Muscle of leg (tissue), 3 donors: ENCODE measurements at regions not wholly inside any gene's neighbourhood (a gene's known extent, or its start where the extent isn't known, plus 50 kb on each side); places are given as distances from the start of the nearest gene placed in this dataset.
"Not testable (repeated sequence)": the region's sequence is repeated elsewhere in the genome, so short reads cannot be mapped to it uniquely, and the experiment has no call there.

ENCODE experiments used
- DNase-seq: peaks from one replicate; pipeline ENCODE4 v3.0.0; 2013
- H3K27ac ChIP-seq: one replicate; pipeline ENCODE4 v1.5.1; 2013; ENCODE audit warnings: mild to moderate bottlenecking, low read length, control low read depth
- H3K27me3 ChIP-seq: one replicate; pipeline ENCODE4 v1.6.1; 2013; ENCODE audit warnings: low read length; ENCODE audit not compliant: control insufficient read depth, insufficient read depth
- H3K36me3 ChIP-seq: one replicate; pipeline ENCODE4 v1.6.1; 2013; ENCODE audit warnings: low read length; ENCODE audit not compliant: control insufficient read depth, insufficient read depth
- H3K4me1 ChIP-seq: one replicate; pipeline ENCODE4 v1.6.1; 2013; ENCODE audit warnings: low read length; ENCODE audit not compliant: control insufficient read depth, insufficient read depth
- H3K4me3 ChIP-seq: one replicate; pipeline ENCODE4 v1.5.1; 2013; ENCODE audit warnings: low read length, control low read depth
- H3K9me3 ChIP-seq: replicated peaks from 2 replicates; pipeline ENCODE4 v1.6.1; 2013; ENCODE audit warnings: low read depth, low read length; ENCODE audit not compliant: control insufficient read depth
- WGBS: methylation state at CpG from one replicate; pipeline ENCODE4 v1.1.5; 2013; ENCODE audit warnings: missing lambda C conversion rate; ENCODE audit not compliant: insufficient coverage; 5-methylcytosine and 5-hydroxymethylcytosine counted together

GRCh38 chr6:76214546-76214945 is 142.1 kb upstream of the IMPG1 start:
- Histone ChIP-seq H3K27me3 (no peaks in the 10 kb centered on the region), H3K4me3 (no peak overlapping the region), H3K9me3 (no peaks in the 10 kb centered on the region), H3K4me1 (no peaks in the 10 kb centered on the region), H3K36me3 (no peaks in the 10 kb centered on the region), H3K27ac (no peak overlapping the region)
- no peak for DNase-seq
- WGBS: no CpG with 5 or more reads among the region's 4 CpGs

GRCh38 chr6:76174722-76175121 is 102.3 kb upstream of the IMPG1 start:
- Histone ChIP-seq H3K9me3 (no peaks in the 10 kb centered on the region), H3K4me3 (no peak overlapping the region), H3K36me3 (no peaks in the 10 kb centered on the region), H3K4me1 (no peaks in the 10 kb centered on the region), H3K27ac (no peak overlapping the region), H3K27me3 (no peaks in the 10 kb centered on the region)
- no peak for DNase-seq
- WGBS: 50% methylated on average over 1 of the region's 1 CpG

- no peaks in the 10 kb centered on the region for H3K27me3 ChIP-seq
- H3K9me3 ChIP-seq: peaks cover 16% of the 10 kb centered on the region
- H3K27ac ChIP-seq: no peak overlapping the region
- WGBS: 100% methylated on average over 1 of the region's 1 CpG
- H3K4me1 ChIP-seq: no peaks in the 10 kb centered on the region
- no peak for DNase-seq
- no peak overlapping the region for H3K4me3 ChIP-seq
- no peaks in the 10 kb centered on the region for H3K36me3 ChIP-seq
These were observed 94.4 kb upstream of the IMPG1 start for GRCh38 chr6:76166874-76167273.

GRCh38 chr6:76166297-76166696 is 93.8 kb upstream of the IMPG1 start:
- H3K27me3 ChIP-seq: no peaks in the 10 kb centered on the region
- DNase-seq: no peak
- 76% methylated on average over 5 of the region's 6 CpGs for WGBS
- H3K9me3 ChIP-seq: peaks cover 16% of the 10 kb centered on the region
- H3K36me3 ChIP-seq: no peaks in the 10 kb centered on the region
- H3K4me1 ChIP-seq: no peaks in the 10 kb centered on the region
- no peak overlapping the region for H3K27ac ChIP-seq
- H3K4me3 ChIP-seq: no peak overlapping the region

GRCh38 chr6:76165471-76166221 is 93.2 kb upstream of the IMPG1 start:
- Histone ChIP-seq H3K36me3 (no peaks in the 10 kb centered on the region), H3K27ac (no peak overlapping the region), H3K9me3 (peaks cover 16% of the 10 kb centered on the region), H3K4me1 (no peaks in the 10 kb centered on the region), H3K4me3 (no peak overlapping the region), H3K27me3 (no peaks in the 10 kb centered on the region)
- no peak for DNase-seq
- WGBS: 89% methylated on average over 21 of the region's 23 CpGs

GRCh38 chr6:76162811-76163210 is 90.3 kb upstream of the IMPG1 start:
- H3K27ac ChIP-seq: no peak overlapping the region
- no CpG with 5 or more reads among the region's 2 CpGs for WGBS
- no peaks in the 10 kb centered on the region for H3K4me1 ChIP-seq
- no peak overlapping the region for H3K4me3 ChIP-seq
- H3K36me3 ChIP-seq: no peaks in the 10 kb centered on the region
- DNase-seq: no peak
- no peaks in the 10 kb centered on the region for H3K27me3 ChIP-seq
- H3K9me3 ChIP-seq: peaks cover 18% of the 10 kb centered on the region

- H3K27me3 ChIP-seq, H3K4me3 ChIP-seq, H3K36me3 ChIP-seq, H3K4me1 ChIP-seq, H3K9me3 ChIP-seq, DNase-seq, H3K27ac ChIP-seq: not testable (repeated sequence)
- 92% methylated on average over 2 of the region's 6 CpGs for WGBS
These were observed 85.3 kb upstream of the IMPG1 start for GRCh38 chr6:76157800-76158199.

GRCh38 chr6:76135481-76135880 is 63.0 kb upstream of the IMPG1 start:
- 38% methylated on average over 1 of the region's 1 CpG for WGBS
- H3K36me3 ChIP-seq: no peaks in the 10 kb centered on the region
- H3K27me3 ChIP-seq: no peaks in the 10 kb centered on the region
- H3K27ac ChIP-seq: no peak overlapping the region
- no peak overlapping the region for H3K4me3 ChIP-seq
- DNase-seq: no peak
- H3K4me1 ChIP-seq: no peaks in the 10 kb centered on the region
- peaks cover 2% of the 10 kb centered on the region for H3K9me3 ChIP-seq

- Histone ChIP-seq H3K4me3 (no peak overlapping the region), H3K27me3 (no peaks in the 10 kb centered on the region), H3K9me3 (peaks cover 2% of the 10 kb centered on the region), H3K36me3 (no peaks in the 10 kb centered on the region), H3K4me1 (no peaks in the 10 kb centered on the region), H3K27ac (no peak overlapping the region)
- whole genome bisulfite sequencing: no CpG with 5 or more reads among the region's 2 CpGs
- DNase-seq: no peak
These were observed 62.2 kb upstream of the IMPG1 start for GRCh38 chr6:76134651-76135050.

- peaks cover 3% of the 10 kb centered on the region for H3K9me3 ChIP-seq
- H3K27ac ChIP-seq: no peak overlapping the region
- no peaks in the 10 kb centered on the region for H3K27me3 ChIP-seq
- WGBS: 57% methylated on average over 1 of the region's 1 CpG
- no peak for DNase-seq
- H3K4me3 ChIP-seq: no peak overlapping the region
- H3K36me3 ChIP-seq: no peaks in the 10 kb centered on the region
- H3K4me1 ChIP-seq: no peaks in the 10 kb centered on the region
These were observed 51.6 kb upstream of the IMPG1 start for GRCh38 chr6:76124018-76124417.
